ENCODE measurements at regions not wholly inside any gene's neighbourhood (a gene's known extent, or its start where the extent isn't known, plus 50 kb on each side); places are given as distances from the start of the nearest gene placed in this dataset.

DNA sequence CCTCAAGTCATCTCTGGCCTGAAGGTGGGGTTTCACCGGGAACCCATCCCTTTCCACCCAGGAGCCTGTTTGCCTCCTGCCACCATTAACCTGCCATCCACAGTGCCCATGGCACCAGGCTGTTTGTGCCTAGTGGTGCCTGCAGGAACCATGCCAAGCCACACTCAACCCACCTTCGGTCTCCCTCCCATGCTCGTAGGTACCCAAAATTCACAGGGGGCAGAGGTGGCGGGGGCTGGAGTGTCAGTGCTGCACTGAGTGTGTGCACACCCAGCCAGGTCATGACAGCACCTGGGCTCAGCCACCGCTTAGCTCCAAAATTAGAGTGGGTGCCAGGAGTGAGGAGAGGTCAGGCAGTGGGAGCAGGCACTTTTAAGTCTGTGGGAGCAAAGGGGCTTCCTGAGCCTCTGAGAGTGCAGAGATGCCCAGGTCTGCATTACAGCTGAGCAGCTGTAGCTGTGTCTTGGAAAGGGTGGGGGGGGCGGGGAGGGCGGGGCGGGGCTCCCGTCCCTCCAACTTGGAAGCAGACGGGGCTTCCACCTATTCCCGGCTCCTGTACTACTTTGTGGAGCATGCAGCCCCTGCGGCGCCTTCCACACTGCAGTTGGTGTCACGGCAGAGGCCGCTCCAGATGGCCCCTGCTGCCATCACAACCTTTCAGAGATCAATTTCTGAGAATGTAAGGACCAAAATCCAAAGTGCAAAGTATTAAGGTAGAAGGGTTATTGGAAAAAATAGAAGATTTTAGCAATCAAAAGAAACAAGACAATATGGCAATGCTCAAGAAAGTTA, 2396.8 kb upstream of the C9orf72 start:
- H3K27me3 ChIP-seq = no peaks in the 10 kb centered on the region
- intact Hi-C loops (cut with DNase I) = no loop called here
- WGBS, 2 donors = 80 to 92% methylated on average over 15 of the region's 15 CpGs
- H3K9me3 ChIP-seq = no peaks in the 10 kb centered on the region
- H3K4me1 ChIP-seq = no peaks in the 10 kb centered on the region
- H3K4me3 ChIP-seq = no peak overlapping the region
- no peak for TF ChIP-seq POLR2AphosphoS5 (IDR thresholded peaks at IDR 0.05)
- no peak for TF ChIP-seq POLR2A (IDR thresholded peaks at IDR 0.05)
- no peak for TF ChIP-seq EP300 (IDR thresholded peaks at IDR 0.05)
- TF ChIP-seq, protein P1, sequence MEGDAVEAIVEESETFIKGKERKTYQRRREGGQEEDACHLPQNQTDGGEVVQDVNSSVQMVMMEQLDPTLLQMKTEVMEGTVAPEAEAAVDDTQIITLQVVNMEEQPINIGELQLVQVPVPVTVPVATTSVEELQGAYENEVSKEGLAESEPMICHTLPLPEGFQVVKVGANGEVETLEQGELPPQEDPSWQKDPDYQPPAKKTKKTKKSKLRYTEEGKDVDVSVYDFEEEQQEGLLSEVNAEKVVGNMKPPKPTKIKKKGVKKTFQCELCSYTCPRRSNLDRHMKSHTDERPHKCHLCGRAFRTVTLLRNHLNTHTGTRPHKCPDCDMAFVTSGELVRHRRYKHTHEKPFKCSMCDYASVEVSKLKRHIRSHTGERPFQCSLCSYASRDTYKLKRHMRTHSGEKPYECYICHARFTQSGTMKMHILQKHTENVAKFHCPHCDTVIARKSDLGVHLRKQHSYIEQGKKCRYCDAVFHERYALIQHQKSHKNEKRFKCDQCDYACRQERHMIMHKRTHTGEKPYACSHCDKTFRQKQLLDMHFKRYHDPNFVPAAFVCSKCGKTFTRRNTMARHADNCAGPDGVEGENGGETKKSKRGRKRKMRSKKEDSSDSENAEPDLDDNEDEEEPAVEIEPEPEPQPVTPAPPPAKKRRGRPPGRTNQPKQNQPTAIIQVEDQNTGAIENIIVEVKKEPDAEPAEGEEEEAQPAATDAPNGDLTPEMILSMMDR (IDR thresholded peaks at IDR 0.05) = no peak
- H3K27ac ChIP-seq = no peak overlapping the region
- no peak for DNase-seq
- no peaks in the 10 kb centered on the region for H3K36me3 ChIP-seq

- WGBS, 2 donors = 87 to 89% methylated on average over 1 of the region's 1 CpG
- no peak for DNase-seq
- Histone ChIP-seq H3K36me3 (no peaks in the 10 kb centered on the region), H3K27me3 (no peaks in the 10 kb centered on the region), H3K4me1 (no peaks in the 10 kb centered on the region), H3K9me3 (no peaks in the 10 kb centered on the region), H3K4me3 (no peak overlapping the region), H3K27ac (no peak overlapping the region)
- intact Hi-C loops (cut with DNase I) = no loop called here
- no peak for TF ChIP-seq POLR2A (IDR thresholded peaks at IDR 0.05)
- no peak for TF ChIP-seq EP300 (IDR thresholded peaks at IDR 0.05)
- TF ChIP-seq POLR2AphosphoS5 (IDR thresholded peaks at IDR 0.05) = no peak
- TF ChIP-seq, protein P1 (IDR thresholded peaks at IDR 0.05) = no peak
Observed at GRCh38 chr9:29974197-29974596, 2400.9 kb upstream of the C9orf72 start.

GRCh38 chr9:29976981-29977380, 2403.7 kb upstream of the C9orf72 start:
- 92% methylated on average over 4 of the region's 4 CpGs for WGBS, 2 donors
- Histone ChIP-seq H3K36me3 (no peaks in the 10 kb centered on the region), H3K27ac (no peak overlapping the region), H3K9me3 (no peaks in the 10 kb centered on the region), H3K4me1 (no peaks in the 10 kb centered on the region), H3K27me3 (no peaks in the 10 kb centered on the region), H3K4me3 (no peak overlapping the region)
- no peak for DNase-seq
- TF ChIP-seq POLR2A (IDR thresholded peaks at IDR 0.05) (no peak), POLR2AphosphoS5 (IDR thresholded peaks at IDR 0.05) (no peak)
- TF ChIP-seq, protein P1 (IDR thresholded peaks at IDR 0.05) = no peak
- intact Hi-C loops (cut with DNase I) = no loop called here

GRCh38 chr9:29981013-29981412, 2403.4 kb upstream of the ACO1 start:
- no peaks in the 10 kb centered on the region for H3K27me3 ChIP-seq
- no peak for TF ChIP-seq POLR2AphosphoS5 (IDR thresholded peaks at IDR 0.05)
- no peak for TF ChIP-seq POLR2A (IDR thresholded peaks at IDR 0.05)
- TF ChIP-seq, protein P1 (IDR thresholded peaks at IDR 0.05) = no peak
- no peak for TF ChIP-seq EP300 (IDR thresholded peaks at IDR 0.05)
- 68 to 69% methylated on average over 4 of the region's 4 CpGs for WGBS, 2 donors
- H3K4me1 ChIP-seq = no peaks in the 10 kb centered on the region
- H3K27ac ChIP-seq = no peak overlapping the region
- no peak for DNase-seq
- no peaks in the 10 kb centered on the region for H3K36me3 ChIP-seq
- intact Hi-C loops (cut with DNase I) = no loop called here
- no peak overlapping the region for H3K4me3 ChIP-seq
- no peaks in the 10 kb centered on the region for H3K9me3 ChIP-seq

- DNase-seq = no peak
- no peaks in the 10 kb centered on the region for H3K27me3 ChIP-seq
- no peaks in the 10 kb centered on the region for H3K36me3 ChIP-seq
- intact Hi-C loops (cut with DNase I) = no loop called here
- peaks cover 0 to 1% (median 0%) of the 10 kb centered on the region in 4 donors for H3K9me3 ChIP-seq
- H3K27ac ChIP-seq = no peak overlapping the region
- TF ChIP-seq, protein P1 (IDR thresholded peaks at IDR 0.05) = no peak
- TF ChIP-seq POLR2A (IDR thresholded peaks at IDR 0.05) (no peak), POLR2AphosphoS5 (IDR thresholded peaks at IDR 0.05) (no peak), EP300 (IDR thresholded peaks at IDR 0.05) (no peak)
- H3K4me3 ChIP-seq = no peak overlapping the region
- H3K4me1 ChIP-seq = no peaks in the 10 kb centered on the region
Observed at GRCh38 chr9:29999645-30000044, 2384.8 kb upstream of the ACO1 start.

Data from sigmoid colon (tissue), 6 donors.